WI38 (cell line): ENCODE measurements at regions not wholly inside any gene's neighbourhood (a gene's known extent, or its start where the extent isn't known, plus 50 kb on each side); places are given as distances from the start of the nearest gene placed in this dataset.

Experiments
- H3K4me3 ChIP-seq: 2 replicates; pipeline ENCODE4 v1.5.1; 2011; ENCODE audit warnings: low read depth, mild to moderate bottlenecking, control low read depth, low read length
- CTCF ChIP-seq: IDR thresholded peaks from 2 replicates; pipeline ENCODE4 v1.5.1; 2012; ENCODE audit warnings: low read depth, mild to moderate bottlenecking, control low read depth, low read length

- H3K4me3 ChIP-seq: no peak overlapping the region
- no peak for TF ChIP-seq CTCF
These were observed 77.9 kb upstream of the CHL1 start for GRCh38 chr3:118666-119065.

GRCh38 chr3:123341-123740, 73.2 kb upstream of the CHL1 start:
- H3K4me3 ChIP-seq: no peak overlapping the region
- TF ChIP-seq CTCF: no peak

GRCh38 chr3:124557-125179, 71.9 kb upstream of the CHL1 start:
- no peak for TF ChIP-seq CTCF
- no peak overlapping the region for H3K4me3 ChIP-seq

- H3K4me3 ChIP-seq: no peak overlapping the region
- TF ChIP-seq CTCF: no peak
These were observed 67.9 kb upstream of the CHL1 start for GRCh38 chr3:128515-129172.

- no peak for TF ChIP-seq CTCF
- no peak overlapping the region for H3K4me3 ChIP-seq
These were observed 65.2 kb upstream of the CHL1 start for GRCh38 chr3:131151-131888.

GRCh38 chr3:132378-132777, 64.2 kb upstream of the CHL1 start:
- H3K4me3 ChIP-seq: no peak overlapping the region
- no peak for TF ChIP-seq CTCF

GRCh38 chr3:132904-133303, 63.7 kb upstream of the CHL1 start:
- no peak for TF ChIP-seq CTCF
- H3K4me3 ChIP-seq: no peak overlapping the region
